ENCODE measurements at regions not wholly inside any gene's neighbourhood (a gene's known extent, or its start where the extent isn't known, plus 50 kb on each side); places are given as distances from the start of the nearest gene placed in this dataset.
"Not testable (repeated sequence)": the region's sequence is repeated elsewhere in the genome, so short reads cannot be mapped to it uniquely, and the experiment has no call there.

GRCh38 chr2:2779727-2780126 lies 448.7 kb upstream of the MYT1L start:
- no peak for DNase-seq

GRCh38 chr2:2777876-2778275 lies 446.8 kb upstream of the MYT1L start:
- DNase-seq: no peak

GRCh38 chr2:2777213-2777612 lies 446.1 kb upstream of the MYT1L start:
- DNase-seq: no peak

DNA sequence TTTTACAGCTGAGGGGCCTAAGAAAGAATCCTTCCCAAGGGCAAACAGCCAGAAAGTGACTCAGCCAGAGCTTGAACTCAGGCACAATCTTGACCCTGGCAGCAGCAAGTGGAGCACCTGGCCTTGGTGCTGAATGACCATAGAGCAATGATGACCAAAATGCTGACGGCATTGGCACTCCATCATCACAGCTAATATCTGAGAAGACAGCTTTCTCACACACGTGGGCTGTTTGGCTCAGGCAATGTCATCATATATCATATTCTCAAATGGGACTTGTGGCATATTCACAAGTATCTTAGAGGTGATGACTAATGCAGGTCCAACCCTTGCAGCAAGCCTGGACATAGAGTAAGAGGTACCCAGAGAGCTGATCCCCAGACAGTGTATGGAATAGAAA lies 443.9 kb upstream of the MYT1L start:
- DNase-seq: no peak

GRCh38 chr2:2773692-2774091 lies 442.6 kb upstream of the MYT1L start:
- DNase-seq: no peak

GRCh38 chr2:2773080-2773479 lies 442.0 kb upstream of the MYT1L start:
- not testable (repeated sequence) for DNase-seq

GRCh38 chr2:2771721-2772411 lies 440.8 kb upstream of the MYT1L start:
- no peak for DNase-seq

DNA sequence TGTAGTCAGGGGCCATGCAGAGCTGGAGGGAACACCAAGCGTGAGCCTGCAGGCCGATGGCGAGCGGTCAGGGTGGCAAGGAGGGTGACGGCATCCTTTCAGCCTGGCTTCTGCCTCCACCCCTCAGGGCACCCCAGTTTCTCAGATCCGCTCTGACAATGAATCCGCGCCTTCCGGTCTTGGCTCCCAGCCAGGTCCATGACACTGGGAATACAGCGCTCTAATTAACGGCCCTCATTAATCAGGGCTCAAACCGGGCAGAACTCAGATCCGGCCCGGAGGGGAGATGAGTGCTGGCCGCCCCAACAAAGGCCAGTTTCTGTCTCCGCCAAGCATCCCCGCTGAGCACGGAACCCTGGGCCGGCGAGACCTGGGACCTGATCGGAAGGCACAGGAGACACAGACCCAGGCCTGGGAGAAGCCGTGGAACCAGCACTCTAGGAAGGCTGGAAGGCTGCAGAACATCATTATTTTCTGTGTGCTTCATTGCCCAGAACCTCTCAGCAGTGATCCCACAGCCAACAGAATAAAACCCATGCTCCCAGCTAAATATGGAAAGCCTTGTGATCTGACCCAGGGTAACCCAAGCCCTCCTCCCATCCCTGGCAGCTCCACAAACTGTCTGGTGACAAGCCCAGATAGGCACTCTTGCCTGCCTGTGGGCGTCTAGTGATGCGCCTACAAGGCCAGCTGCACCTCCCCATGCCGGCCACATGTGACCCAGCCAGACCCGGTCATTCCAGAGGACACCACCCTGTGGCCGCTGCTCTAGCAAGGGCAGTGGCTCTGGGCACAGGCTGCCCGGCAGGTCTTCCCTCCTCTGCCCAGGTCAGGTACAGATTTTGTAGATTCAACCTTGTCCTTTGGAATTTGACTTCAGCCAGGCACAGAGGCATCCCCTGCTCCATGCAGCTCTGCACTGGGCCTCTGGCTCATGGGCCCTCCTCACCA lies 438.7 kb upstream of the MYT1L start:
- DNase-seq: no peak

DNA sequence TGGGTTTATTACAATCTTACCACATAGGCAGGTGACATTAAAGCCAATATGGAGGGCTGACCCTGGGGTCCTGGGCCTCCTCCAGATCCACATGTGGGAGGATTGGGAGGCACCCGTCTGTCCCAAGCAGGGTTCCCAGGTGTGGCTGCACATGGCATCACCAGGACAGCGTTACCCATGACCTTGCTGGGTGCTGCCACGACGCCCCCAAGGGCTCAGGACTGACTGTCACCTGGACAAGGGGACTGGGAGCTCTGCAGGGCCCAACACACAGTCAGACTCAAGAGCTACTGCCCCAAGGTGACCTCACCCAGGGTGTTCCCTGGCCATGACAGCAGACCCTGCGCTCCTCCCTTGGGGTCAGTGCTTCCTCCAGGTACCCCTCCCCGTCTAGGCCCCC lies 437.4 kb upstream of the MYT1L start:
- DNase-seq: no peak

DNA sequence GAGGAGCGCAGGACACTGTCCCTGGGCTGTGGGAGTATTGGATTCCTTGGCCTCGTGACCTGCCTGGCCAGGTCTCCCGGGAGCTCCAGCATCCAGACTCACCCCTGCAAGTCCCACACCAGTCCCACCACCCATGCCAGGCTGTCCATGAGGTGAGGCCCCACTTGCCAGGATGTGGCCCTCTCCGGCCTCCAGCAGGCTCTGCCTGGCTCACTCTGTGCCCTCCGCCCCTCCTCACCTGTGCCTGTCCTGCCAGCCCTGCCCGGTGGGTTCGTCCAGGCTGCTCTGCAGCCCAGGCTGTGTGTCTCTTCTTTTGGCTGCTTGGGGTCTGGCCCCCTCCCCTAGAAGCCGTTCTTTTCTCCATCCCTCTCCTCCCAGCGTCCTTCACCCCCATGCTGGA lies 436.8 kb upstream of the MYT1L start:
- no peak for DNase-seq

GRCh38 chr2:2765839-2766495 lies 434.9 kb upstream of the MYT1L start:
- no peak for DNase-seq

DNA sequence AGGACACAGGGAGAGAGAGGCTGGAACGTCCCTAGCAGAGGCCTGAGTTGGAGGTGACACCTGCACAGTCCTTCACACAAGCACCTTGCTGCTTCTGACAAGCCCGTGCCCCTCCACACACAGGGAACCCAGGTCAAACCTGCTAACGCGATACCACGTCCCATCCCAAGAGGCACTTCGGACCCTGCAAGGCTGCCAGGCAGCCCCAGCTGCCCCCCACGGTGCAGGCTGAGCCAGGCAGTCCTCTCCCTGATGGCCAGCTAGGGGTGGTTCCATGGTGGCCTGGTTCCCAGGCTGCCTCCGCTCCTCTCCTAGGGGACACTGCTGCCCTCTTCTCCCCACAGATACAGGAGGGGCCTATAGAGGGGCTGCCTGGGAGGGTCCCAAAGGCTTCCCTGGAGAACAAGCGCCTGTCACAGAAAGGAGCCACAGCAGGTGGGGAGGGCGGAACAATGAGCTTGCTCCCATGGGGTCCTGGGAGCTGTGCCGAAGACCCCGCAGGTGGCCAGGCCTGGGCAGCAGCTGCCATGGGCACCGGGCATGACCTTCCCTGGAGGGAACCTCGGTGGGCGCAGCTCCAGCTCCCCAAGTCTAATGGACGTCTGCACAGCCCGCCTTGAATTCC lies 434.2 kb upstream of the MYT1L start:
- no peak for DNase-seq

- DNase-seq: no peak
These were observed 433.7 kb upstream of the MYT1L start for GRCh38 chr2:2764739-2765138.

- no peak for DNase-seq
These were observed 432.9 kb upstream of the MYT1L start for GRCh38 chr2:2764001-2764355.

DNA sequence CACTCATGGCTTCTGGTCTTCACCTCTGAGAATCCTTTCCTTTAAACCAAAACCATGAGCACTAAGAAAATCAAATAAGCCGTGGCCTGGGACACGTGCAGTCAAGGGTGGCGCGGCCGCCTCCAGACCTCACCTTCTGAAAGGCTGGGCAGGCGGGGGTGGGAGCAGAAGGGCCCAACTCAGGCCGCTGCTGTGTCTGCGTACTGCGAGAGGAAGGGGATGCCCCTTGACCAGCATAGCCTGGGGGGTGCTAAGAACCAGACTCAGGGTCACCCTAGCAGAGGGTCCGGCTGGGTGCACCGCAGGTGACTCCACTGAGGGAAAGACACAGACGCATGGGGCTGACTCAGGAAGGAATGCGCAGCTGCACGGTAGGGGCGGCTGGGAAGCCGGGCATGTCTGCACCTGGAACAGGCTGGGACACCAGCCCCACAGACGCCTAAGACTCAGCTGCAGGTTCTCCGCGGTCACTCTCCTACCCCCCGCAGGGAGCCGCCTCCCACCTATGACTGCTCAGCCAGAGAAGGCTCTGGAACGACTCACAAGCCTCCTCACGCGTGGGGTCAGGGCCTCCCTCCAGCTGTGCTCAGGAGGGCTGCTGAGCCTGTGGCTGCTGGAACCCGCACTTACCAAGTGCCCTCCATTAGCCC lies 432.4 kb upstream of the MYT1L start:
- no peak for DNase-seq

- no peak for DNase-seq
These were observed 431.8 kb upstream of the MYT1L start for GRCh38 chr2:2762913-2763312.

GRCh38 chr2:2762166-2762908 lies 431.3 kb upstream of the MYT1L start:
- no peak for DNase-seq

GRCh38 chr2:2758793-2759367 lies 427.8 kb upstream of the MYT1L start:
- no peak for DNase-seq

GRCh38 chr2:2757764-2758163 lies 426.7 kb upstream of the MYT1L start:
- DNase-seq: no peak

- no peak for DNase-seq
These were observed 425.8 kb upstream of the MYT1L start for GRCh38 chr2:2756886-2757285.

GRCh38 chr2:2755990-2756389 lies 424.9 kb upstream of the MYT1L start:
- no peak for DNase-seq

- no peak for DNase-seq
These were observed 423.9 kb upstream of the MYT1L start for GRCh38 chr2:2754940-2755339.

Data from AML-193 (cell line).